Activated T-cell treated with anti-CD3 and anti-CD28 coated beads for 48 hours (primary cell): ENCODE measurements at regions not wholly inside any gene's neighbourhood (a gene's known extent, or its start where the extent isn't known, plus 50 kb on each side); places are given as distances from the start of the nearest gene placed in this dataset.

Experiments
- DNase-seq: peaks from one replicate; pipeline ENCODE4 v3.0.0-alpha.2; 2020; ENCODE audit warnings: low read depth

DNA sequence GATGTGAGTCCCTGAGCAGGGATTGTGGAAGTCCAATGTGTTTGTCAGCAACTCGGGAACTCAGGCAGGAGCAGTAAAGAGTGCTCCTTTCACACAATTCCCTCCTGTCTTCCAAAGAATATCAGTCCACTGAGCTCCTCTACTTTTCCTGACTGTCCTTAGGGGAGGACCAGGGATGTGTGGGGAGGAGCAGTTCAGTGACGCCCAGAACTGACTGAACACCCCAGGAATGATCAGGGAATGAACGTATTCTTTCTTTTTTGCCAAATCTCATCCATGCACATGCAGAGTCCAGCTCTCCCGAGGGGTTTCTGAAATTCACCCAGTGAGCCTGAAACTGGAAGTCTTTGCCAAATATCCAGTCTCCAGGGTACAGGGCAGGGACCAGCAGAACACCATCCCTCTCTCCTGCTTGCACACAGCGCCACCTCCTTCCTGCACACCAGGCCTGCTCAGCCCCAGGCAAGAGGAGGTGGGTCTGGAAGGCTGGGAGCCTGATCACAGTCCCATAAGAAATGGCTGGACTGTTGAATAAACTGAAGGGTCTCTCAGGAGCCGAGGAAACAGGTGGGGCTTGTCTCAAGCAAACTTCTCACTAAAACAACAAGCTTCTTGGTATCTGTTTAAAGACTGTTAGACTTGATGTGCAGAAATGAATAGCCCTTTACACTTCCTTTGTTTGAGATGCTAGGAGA lies 294.7 kb downstream of the C7orf25 start:
- no peak for DNase-seq

DNA sequence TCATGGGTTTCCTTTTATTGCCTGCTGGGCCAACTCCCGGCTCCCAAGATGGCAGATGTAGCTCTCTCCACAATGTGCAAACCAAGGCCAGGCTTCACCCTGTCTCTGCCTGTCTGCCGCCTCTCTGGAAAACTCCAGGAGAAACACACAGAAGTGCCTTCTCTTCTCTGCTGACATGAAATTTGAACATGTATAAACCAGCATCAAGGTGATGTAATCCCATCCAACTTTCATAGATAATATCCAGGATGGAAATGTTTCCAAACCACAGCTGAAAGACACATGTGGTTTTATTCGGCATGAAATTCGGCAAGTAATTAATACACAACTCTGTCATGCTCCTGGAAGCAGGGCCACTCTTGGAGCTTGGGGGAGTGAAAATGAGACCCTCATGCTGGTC lies 297.2 kb downstream of the C7orf25 start:
- DNase-seq = no peak

DNA sequence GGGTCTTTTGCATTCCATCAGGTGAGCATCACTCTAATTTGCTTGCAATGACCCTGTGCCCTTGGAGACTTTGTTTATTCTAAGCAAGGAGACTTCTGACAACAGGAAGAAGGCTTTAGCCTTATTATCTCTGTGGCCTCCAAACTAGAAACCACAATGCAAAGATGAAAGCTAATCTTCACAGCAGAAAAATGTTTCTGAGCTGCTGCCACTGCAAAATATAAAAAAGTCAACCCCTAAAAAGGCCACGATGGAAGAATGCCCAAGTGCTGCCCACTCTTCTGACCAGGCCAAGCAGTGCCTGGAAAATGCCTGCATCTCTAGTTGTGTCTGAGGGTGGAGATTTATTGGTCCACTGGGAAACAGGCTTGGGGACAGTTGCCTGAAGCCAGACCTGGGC lies 299.9 kb downstream of the C7orf25 start:
- no peak for DNase-seq

DNA sequence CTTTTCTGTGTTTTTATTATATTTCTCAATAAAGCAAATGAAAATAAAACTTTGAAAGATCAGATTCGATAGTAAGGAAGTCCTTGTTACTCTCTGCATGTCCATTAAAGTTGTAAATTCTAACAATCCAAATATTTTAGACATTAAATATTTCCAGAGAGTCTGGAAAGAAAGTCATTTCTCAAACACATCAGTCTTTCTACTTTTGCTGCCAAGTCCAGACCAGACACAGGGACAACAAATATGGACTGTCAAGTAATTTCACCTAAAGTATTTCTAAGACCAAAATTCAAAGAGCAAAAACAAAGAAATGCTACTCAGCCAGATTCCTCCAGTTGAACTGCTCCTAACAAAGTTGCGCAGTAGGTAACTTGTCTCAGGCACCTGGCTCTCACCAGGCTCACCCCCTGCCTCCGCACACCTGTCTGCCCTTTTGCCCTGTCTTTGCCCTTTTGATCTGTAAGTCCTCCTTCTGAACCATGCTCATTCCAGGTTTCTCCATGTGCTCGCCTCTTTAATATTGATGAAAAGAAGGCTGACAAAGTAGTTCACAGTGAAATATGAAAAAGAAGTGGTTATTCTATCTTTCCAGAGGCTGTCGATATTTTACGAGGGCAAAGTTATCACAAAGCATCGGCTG lies 300.5 kb downstream of the C7orf25 start:
- no peak for DNase-seq

DNA sequence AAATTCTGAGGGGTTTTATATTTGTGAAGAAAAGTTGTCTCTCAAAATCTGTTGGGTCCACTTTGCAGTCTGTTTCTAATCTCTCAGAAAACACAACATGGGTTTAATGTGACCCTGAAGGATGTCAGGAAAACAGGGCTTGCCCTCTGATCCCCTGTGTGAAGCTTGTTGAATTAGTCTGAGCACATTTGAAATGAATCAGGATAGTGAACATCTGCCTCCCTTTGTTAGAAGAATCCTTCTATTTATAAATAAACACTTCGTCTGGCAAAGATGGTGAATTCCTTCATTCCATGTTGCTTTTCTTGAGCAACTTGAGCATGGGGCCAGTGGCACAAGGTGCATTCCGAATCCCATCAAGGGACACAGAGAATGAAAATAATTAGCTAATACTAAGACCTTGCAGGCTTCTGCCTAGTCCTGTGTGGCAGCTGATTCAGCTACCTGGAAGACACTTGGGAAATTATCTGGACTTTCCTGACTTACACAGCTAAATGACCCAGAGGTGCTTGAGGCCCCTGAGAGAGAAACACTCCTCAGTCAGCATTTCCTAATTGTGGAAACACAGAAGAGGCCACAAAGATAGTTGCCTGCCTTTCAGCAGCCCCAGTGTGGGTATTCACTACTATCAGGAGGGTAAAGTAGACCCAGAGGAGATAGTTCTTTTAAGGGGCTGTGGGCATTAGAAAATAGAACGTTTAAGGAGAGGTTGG lies 305.5 kb downstream of the C7orf25 start:
- DNase-seq = no peak

DNA sequence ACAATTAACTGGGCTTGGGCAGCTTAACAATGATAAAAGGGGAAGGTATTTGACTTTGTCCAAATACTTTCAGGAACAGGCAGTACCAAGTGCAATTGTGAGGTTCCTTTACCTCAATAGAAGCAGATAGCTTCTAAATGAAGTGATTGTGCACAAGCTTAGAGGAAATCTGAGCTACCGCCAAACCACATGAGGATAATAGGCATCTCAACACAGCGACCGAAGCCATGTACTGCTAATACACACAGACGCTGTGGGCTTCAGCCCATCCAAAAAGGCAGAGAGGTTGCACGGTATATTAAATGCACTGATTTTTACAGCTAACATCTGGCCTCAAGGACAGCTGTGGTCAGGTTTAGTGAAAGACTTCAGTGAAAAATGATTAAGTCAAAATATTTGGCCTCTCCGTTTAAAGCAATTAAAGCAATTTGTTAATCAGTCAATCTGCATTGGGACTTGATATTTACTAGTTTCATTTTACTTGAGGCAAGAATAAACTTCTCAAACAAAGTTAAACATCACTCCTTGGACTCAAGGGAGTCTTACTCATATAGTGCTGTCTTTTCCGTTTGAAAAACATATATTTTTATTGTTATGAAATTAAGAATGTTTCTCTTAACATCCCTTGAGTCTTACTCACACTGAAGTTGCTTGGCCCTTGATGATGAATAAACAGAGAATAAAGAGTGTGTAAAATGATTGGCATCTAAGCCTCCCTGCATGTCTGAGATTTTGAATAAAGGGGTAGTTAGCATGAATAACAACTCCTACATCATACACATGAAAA lies 306.3 kb downstream of the C7orf25 start:
- DNase-seq = no peak

DNA sequence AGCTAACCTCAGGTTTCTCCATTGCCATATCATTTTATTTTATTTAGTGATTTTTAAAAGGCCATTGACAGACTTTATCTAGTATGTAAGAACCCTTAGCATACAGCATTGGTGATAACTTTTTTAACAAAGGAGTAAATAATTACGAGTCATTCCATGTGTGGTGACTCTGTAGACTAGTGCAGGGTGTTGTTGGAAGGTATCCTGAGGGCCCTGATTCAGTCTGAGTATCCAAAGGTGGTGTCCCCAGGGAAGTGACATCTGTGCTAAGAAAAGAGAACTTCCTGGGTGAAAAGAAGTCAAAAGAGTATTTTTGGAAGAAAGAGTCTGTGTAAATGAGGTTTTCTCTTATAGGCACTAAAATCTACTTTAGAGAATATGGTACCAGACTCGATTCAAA lies 308.4 kb downstream of the C7orf25 start:
- no peak for DNase-seq

DNA sequence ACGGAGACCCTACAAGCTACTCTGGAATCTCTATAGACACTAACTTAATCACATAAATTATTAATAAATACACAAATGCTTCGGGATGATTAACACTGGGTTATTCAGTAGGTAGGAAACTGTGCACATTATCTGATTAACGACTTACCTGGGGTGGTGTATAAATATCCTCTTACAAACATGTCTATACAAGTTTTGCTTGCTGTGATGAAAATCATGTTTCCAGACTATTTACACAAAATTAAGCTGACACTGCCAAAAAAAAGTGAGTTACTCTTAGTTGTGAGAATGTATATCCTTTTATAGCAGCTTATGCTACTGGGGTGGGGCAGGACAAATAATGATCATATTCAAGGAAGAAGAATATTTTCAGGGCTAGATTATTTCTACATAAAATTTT lies 314.6 kb downstream of the C7orf25 start:
- DNase-seq = no peak

DNA sequence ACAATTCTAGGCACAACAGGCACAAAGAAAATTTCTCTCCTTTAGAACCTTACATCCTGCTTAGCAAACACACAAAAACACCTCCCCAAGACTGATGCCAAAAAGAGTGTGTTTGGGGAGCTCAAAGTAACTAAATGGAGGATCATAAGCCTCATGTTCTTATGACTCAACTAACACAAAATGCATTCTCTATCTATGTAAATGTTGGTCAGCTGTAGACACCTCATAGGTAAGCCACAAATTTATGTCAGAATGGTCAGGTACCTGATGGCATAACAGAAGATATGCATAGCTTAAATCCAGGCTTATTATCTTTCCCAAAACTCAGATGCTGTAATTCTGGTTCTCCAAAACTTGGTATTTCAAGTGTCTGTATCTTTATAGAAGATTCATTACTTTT lies 315.1 kb downstream of the C7orf25 start:
- no peak for DNase-seq

DNA sequence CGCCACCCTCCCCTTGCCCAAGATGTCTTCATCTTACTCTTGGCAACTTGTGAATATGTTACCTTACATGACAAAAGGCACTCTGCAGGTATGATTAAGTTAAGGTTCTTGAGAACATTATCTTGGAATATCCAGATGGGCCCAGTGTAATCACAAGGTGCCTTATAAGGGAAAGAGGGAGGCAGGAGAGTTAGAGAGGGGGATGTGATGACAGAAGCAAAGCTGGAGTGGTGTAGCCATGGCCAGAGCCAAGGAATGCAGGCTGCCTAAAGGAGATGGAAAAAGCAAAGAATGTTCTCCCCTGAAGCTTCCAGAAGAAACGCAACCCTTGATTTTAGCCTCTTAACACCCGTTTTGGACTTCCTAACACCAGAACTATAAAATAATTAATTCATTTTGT lies 318.0 kb downstream of the C7orf25 start:
- no peak for DNase-seq

DNA sequence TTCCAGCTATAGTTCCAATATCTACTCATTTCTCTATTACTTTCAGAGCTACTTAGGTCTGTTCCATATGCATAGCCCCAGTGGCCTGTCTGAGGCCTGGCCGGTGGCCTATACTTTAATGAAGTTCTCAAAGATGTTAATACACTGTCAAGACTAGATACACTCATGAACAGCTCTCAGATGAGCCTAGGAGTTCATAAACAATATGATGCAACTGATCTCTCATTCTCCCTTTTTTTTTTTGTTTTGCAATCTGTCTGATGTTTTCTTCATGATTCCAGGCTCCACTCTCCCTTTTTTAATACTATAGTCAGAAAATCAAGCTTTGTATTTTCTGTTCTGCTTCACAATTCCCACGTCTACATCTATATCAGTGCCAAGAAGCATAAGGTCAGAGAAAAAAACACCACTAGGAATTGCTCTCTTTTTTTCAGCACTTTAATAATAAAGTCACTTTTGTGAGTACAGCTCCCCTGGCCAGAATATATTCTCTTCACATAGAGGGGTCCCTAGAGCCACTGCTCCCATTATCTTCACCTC lies 321.0 kb downstream of the C7orf25 start:
- no peak for DNase-seq

DNA sequence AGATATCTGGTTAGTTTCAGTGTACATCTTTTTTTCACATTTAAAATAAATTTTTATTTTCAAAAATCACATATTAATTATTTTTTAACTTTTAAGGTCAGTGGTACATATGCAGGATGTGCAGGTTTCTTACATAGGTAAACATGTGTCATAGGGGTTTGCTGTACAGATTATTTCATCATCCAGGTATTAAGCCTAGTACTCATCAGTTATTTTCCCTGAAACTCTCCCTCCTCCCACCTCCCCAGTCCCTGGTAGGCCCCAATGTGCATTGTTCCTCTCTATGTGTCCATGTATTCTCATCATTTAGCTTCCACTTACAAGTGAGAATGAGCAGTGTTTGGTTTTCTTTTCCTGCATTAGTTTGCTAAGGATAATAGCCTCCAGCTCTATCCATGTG lies 323.0 kb downstream of the C7orf25 start:
- no peak for DNase-seq

DNA sequence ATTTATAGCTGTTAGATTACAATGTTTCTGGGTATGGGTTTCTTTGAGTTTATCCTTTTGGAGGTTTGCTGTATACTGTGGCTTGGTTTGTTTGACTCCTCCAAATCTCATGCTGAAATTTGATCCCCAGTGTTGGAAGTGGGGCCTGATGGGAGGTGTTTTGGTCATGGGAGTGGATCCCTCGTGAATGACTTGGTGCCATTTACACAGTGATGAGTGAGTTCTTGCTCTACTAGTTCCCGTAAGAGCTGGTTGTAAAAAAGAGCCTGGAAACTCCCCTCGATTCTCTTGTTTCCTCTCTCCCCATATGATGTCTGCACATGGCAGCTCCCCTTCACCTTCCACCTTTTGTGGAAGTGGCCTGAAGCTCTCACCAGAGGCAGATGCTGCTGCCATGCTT lies 324.1 kb downstream of the C7orf25 start:
- no peak for DNase-seq

DNA sequence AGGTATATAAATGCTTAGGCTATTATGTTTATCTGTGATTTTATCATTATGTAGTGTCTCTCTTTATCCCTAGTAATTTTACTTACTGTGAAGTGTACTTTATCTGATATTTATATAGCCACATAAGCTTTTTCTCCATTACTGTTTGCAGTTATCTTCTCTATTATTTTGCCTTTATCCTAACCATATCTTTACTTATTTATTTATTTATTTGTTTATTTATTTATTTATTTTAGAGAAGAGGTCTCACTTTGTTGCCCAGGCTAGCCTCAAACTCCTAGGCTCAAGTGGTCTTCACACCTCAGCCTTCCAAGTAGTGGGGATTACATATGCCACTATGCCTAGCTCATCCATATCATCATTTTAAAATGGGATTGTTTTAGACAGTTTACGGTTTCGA lies 331.8 kb downstream of the C7orf25 start:
- DNase-seq = no peak

DNA sequence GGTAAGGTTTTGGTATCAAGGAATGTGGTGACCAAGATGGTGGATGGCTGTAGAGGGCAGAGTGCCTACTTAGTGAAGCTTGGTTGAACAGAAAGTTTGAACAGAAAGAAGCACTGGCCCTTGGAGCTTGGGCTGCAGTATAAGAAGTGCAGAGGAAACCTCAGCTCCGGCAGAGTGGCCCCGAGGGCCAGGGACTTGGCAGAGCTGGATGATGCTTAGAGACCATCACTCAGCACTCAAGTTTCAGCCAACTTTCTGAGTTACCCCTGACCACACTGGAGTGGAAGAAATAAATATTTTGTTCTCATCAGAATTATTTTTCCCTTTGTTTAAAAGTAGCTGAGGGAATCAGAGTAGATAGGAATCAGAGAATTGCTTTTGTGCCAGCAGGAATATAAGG lies 336.7 kb downstream of the C7orf25 start:
- DNase-seq = no peak

DNA sequence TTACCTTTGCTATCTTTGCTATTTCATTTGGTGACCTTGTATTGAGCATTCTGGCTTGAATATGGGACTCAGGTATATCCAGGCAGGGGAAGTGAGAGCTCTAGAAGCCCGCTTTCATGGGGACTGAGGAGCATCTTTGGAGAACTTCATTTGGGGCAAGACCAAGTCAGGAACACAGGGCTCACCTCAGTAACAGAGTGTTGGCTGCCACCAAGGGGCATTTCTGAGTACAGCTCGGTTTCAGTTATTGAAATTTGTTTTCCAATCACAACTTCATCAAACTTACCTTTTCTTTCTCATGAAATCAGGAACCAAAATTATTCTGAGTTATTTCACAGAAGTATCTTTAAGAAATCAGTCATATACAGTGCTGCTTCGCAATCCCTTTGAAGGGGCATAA lies 337.2 kb downstream of the C7orf25 start:
- no peak for DNase-seq

DNA sequence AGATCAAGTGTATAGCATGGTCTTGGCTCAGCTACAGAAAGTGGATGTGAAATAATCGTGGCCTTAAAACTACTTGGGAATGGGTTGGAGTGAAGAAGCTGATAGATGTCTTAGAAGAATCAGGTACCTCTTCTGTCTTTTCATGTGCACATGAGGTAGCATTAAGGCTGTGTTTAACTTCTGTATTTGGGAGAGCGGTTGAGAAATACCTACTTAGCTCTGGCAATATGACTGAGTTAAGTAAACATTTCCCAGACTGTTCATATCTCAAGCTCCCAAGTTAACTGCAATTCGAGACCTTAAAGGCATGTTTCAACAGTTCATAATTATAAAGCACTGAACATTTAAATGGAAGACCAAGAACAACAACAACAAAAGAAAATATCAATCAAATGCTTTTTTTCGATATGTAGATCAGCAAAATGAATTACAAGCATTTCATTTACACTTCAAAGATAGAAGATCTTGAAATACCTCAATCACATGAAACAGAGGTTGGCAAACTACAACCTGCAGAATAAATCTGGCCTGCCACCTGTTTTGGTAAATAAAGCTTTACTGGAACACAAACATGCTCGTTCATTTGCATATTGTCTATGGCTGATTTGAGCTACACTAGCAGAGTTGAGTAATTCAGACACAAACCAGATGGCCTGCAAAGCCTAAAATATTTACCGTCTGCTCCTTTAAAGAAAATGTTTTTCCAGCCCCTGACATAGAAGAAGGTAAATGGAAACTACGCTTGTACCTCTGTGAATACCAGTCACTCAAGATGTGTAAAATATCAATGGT lies 337.1 kb upstream of the GLI3 start:
- no peak for DNase-seq

DNA sequence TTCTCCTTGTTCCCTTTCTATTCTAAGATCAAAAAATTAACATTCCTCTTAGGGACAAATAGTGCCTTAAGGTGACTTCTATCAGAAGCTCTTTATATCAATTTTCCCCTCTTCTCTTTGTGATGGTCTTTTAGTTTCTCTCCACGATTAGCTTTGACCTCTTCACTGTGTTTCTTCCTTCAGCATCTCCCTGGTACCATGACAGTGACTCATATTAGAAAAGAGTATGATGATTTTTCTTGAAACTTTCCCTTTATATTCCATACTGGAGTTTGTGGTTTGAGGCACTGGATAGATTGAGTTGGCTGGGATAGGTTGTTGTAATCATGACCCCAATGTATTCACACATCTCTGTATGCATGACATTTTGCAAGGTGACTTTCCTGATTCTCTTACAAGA lies 335.6 kb upstream of the GLI3 start:
- DNase-seq = no peak

DNA sequence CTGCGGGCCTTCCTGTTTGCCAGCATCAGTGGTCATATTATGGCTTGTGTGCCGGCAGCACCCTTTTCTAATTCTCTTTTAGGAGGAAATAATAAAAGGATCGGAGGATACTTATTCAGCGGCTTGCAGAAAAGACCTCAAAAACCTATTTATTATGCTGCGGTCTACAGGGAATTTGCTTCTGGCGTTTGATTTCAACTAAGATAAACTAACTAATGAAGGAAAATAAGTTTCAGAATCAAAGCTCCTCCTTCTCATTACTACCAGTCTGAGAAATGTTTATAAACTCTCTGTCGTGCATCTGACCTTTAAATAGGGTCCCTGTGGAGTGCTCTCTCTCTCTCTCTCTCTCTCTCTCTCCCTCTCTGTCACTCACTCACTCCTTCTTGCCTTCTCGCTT lies 335.0 kb upstream of the GLI3 start:
- no peak for DNase-seq

DNA sequence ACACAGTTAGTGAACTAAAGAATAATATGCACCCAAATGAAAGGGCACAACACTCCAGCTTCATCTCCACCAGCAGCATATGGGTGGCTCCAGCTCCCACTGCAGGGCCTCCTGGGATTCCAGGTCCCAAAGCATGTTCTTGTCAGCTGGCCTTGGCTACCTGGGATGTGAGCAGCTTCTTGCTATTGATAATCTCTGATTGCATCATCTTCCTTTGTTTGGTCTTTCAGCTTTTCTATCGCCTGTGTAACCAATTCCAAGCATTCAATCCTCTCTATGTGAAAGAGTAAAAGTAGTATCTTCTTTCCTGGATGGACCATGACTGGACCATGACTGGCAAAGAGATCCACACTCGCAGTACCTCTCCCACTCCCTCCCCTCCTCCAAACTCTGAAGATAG lies 333.9 kb upstream of the GLI3 start:
- DNase-seq = no peak

DNA sequence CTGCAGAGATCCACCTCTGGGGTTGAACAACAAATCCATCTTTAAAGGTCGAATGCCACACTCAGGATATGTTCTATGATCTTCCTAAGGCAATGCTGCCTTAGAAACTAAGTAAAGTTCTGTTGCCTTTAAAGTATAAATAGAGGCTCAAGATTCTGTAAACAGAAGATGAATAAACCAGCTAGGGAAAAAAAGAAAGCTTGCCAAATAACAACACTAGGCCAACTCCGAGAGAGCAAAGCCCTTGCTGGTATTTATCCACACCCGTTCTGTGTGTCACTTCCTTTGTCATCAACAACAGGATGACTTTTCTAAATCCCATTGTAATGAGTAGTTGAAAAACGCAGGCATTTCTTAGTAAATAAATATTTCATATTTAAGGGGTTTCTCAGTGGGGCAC lies 330.0 kb upstream of the GLI3 start:
- DNase-seq = no peak

DNA sequence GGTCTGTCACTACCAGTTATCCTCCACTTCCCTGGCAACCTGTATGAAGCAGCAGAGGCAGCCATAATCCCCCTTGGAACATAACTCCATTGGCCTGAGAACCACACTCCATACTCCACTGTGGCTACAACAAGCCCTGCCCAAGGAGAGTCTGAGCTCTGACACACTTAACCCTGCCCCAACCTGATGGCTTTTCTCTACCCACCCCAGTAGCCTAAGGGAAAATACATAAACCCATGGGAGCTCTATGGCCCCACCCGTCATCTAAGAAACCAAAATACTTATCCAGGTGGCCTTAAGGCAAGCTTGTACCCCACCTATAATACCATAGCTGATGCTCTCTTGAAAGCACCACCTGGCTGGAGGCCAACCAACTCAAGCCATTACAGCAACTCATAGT lies 324.8 kb upstream of the GLI3 start:
- no peak for DNase-seq
